Mesothelial cell of epicardium (in vitro differentiated cells): ENCODE measurements at regions not wholly inside any gene's neighbourhood (a gene's known extent, or its start where the extent isn't known, plus 50 kb on each side); places are given as distances from the start of the nearest gene placed in this dataset.
A peak's percentile ranks its signal among the peaks of the same experiment; 100 is the strongest.

Experiments used
- DNase-seq, 2 experiments: peaks; one replicate each; pipeline ENCODE4 v3.0.0; 2021; ENCODE audit warnings: low spot score in 2 of 2; ENCODE audit not compliant: unreplicated experiment in 2 of 2
- H3K27ac Mint-ChIP-seq: 2 replicates; pipeline ENCODE4 v1.8.0; 2021; ENCODE audit warnings: mixed read lengths
- H3K27me3 Mint-ChIP-seq: 2 replicates; pipeline ENCODE4 v1.8.0; 2021; ENCODE audit warnings: low read depth, mixed read lengths
- H3K36me3 Mint-ChIP-seq: 2 replicates; pipeline ENCODE4 v1.8.0; 2021; ENCODE audit warnings: mixed read lengths
- H3K4me1 Mint-ChIP-seq: 2 replicates; pipeline ENCODE4 v1.8.0; 2021; ENCODE audit warnings: mixed read lengths
- H3K4me3 Mint-ChIP-seq: 2 replicates; pipeline ENCODE4 v1.8.0; 2021; ENCODE audit warnings: mild to moderate bottlenecking, moderate library complexity, mixed read lengths
- H3K9me3 Mint-ChIP-seq: 2 replicates; pipeline ENCODE4 v1.8.0; 2021; ENCODE audit warnings: mixed read lengths
- CTCF ChIP-seq: fragments of 200-600 bp; sonication (generic); IDR thresholded peaks from one replicate; pipeline ENCODE4 v1.5.0; 2021; ENCODE audit warnings: antibody characterized with exemption; ENCODE audit not compliant: unreplicated experiment

DNA sequence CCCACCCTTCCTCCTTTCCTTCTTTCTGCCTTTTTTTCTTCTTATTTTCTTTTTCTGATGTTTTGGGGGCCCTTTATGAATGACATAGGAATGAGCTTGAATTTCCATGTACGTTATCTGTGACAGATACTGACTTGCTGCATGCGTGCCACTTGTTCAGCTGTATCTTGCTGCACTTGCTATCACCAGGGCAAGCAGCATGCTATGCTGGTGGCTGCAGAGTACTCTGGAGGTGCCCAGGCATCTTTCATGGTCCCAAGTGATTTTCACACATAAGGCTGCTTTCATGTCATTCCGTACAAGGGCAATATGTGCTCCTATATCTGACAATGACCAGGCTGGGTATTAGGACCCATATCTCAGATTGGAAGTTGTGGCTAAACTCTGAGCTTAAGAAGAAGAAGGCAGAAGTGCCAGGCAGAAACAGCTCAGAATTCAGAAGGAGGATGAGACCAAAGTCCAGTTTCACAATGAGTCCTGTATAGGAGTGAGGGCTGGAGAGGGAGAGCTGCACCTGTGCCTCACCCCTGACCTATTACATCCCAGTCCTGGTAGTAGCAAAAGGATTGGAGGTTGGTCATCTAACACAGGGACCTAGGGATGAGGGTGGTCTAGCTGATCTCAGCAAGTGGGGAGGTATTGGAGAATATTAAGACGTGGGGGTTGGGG, 299.0 kb upstream of the DDHD1 start:
- DNase-seq, result no peak
- Mint-ChIP-seq H3K4me1 (peaks cover 34% of the 10 kb centered on the region), H3K27ac (no peak overlapping the region), H3K27me3 (no peaks in the 10 kb centered on the region), H3K4me3 (no peak overlapping the region), H3K36me3 (no peaks in the 10 kb centered on the region), H3K9me3 (no peaks in the 10 kb centered on the region)
- no peak for TF ChIP-seq CTCF

DNA sequence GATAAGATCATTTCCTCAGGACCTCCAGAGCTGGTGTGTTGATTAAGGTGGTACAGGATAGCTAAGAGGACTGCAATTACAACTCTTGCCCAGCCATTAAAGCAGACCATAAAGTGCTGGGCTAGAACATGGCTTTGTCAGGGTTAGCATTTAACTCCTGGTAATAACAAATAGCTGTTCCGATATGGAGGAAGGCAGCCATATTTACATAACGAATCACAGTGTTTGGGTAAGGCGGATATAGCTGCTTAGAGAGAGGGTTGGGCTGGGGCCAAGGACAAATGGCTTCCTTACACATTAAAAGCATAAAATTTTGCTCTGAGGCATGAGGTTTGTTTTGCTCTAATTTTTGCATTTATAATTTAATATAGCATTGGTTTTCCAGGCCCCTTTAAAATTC, 297.7 kb upstream of the DDHD1 start:
- Mint-ChIP-seq H3K27ac (peak overlapping the region; percentile 26), H3K36me3 (no peaks in the 10 kb centered on the region), H3K27me3 (no peaks in the 10 kb centered on the region), H3K9me3 (no peaks in the 10 kb centered on the region), H3K4me3 (no peak overlapping the region), H3K4me1 (peaks cover 31% of the 10 kb centered on the region)
- DNase-seq, result no peak
- no peak for TF ChIP-seq CTCF

DNA sequence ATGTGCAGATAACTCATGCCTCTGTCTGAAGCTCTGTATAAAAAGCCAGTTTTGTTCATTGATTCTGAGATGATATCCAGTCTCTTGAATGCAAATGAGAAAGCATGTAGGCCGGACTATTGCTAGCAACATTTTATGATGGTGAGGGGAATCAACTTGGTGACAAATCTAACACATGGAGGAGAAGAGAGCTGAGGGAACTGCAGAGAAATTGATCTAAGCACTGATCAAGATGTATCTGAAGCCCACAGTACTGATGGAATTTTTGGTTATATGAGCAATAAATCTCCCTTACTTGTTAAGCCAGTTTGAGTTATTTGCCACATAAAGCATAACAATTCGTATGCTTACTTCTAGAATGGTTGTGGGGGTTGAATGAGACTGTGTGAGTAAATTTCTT, 295.6 kb upstream of the DDHD1 start:
- no peak overlapping the region for H3K27ac Mint-ChIP-seq
- no peaks in the 10 kb centered on the region for H3K27me3 Mint-ChIP-seq
- H3K9me3 Mint-ChIP-seq, result peaks cover 3% of the 10 kb centered on the region
- peaks cover 31% of the 10 kb centered on the region for H3K4me1 Mint-ChIP-seq
- TF ChIP-seq CTCF, result no peak
- H3K36me3 Mint-ChIP-seq, result no peaks in the 10 kb centered on the region
- no peak for DNase-seq
- no peak overlapping the region for H3K4me3 Mint-ChIP-seq

GRCh38 chr14:53444677-53445312, 291.7 kb upstream of the DDHD1 start:
- no peak for TF ChIP-seq CTCF
- no peaks in the 10 kb centered on the region for H3K27me3 Mint-ChIP-seq
- no peaks in the 10 kb centered on the region for H3K36me3 Mint-ChIP-seq
- H3K4me3 Mint-ChIP-seq, result no peak overlapping the region
- DNase-seq, result no peak
- H3K27ac Mint-ChIP-seq, result no peak overlapping the region
- peaks cover 3% of the 10 kb centered on the region for H3K9me3 Mint-ChIP-seq
- H3K4me1 Mint-ChIP-seq, result peaks cover 13% of the 10 kb centered on the region

- Mint-ChIP-seq H3K36me3 (no peaks in the 10 kb centered on the region), H3K9me3 (peaks cover 3% of the 10 kb centered on the region), H3K27me3 (no peaks in the 10 kb centered on the region), H3K4me1 (peaks cover 2% of the 10 kb centered on the region), H3K4me3 (no peak overlapping the region), H3K27ac (no peak overlapping the region)
- no peak for TF ChIP-seq CTCF
- DNase-seq, result no peak
Observed at GRCh38 chr14:53441789-53442188, 288.7 kb upstream of the DDHD1 start.
